ENCODE measurements at regions not wholly inside any gene's neighbourhood (a gene's known extent, or its start where the extent isn't known, plus 50 kb on each side); places are given as distances from the start of the nearest gene placed in this dataset.

- Mint-ChIP-seq H3K27ac (no peak overlapping the region), H3K27me3 (ENCODE audit: low read depth in 3 of 3) (peaks cover 1 to 6% (median 3%) of the 10 kb centered on the region in 3 donors)
- WGBS (ENCODE audit: insufficient coverage), result no CpG with 5 or more reads among the region's 1 CpG
These were observed 444.9 kb upstream of the CLINT1 start for GRCh38 chr5:158303883-158304282.

GRCh38 chr5:158303275-158303674 lies 444.3 kb upstream of the CLINT1 start:
- Histone ChIP-seq H3K9me3 (replicated peaks in 1 of 2; ENCODE audit: control insufficient read depth in 1 of 2, insufficient read depth in 1 of 2, low read length in 2 of 2) (no peaks in the 10 kb centered on the region), H3K79me2 (ENCODE audit: insufficient read depth, low read length) (no peaks in the 10 kb centered on the region), H3K9ac (ENCODE audit: insufficient read depth, low read length, poor library complexity, severe bottlenecking) (no peak overlapping the region), H3K27ac (ENCODE audit: low read depth in 1 of 2, low read length in 2 of 2) (no peak overlapping the region), H3K27me3 (ENCODE audit: control insufficient read depth in 2 of 2, insufficient read depth in 2 of 2, low read length in 2 of 2) (no peaks in the 10 kb centered on the region), H4K20me1 (ENCODE audit: insufficient read depth, low read length) (no peaks in the 10 kb centered on the region), H3K36me3 (replicated peaks in 1 of 2; ENCODE audit: control insufficient read depth in 1 of 2, insufficient read depth in 2 of 2, low read length in 2 of 2) (no peaks in the 10 kb centered on the region), H2AFZ (ENCODE audit: insufficient read depth, low read depth, low read length, poor library complexity, severe bottlenecking) (no peak overlapping the region), H3K4me1 (ENCODE audit: control insufficient read depth in 1 of 2, insufficient read depth in 2 of 2, low read length in 2 of 2) (no peaks in the 10 kb centered on the region), H3K4me2 (replicated peaks; ENCODE audit: extremely low read depth, low read length, poor library complexity, severe bottlenecking) (no peak overlapping the region), H3K4me3 (replicated peaks in 1 of 3; ENCODE audit: low read depth in 2 of 3, low read length in 3 of 3) (no peak overlapping the region)
- TF ChIP-seq CTCF (IDR thresholded peaks at IDR 0.05), result no peak
- Mint-ChIP-seq H3K4me3 (no peak overlapping the region), H3K9me3 (peaks cover 0 to 6% (median 0%) of the 10 kb centered on the region in 7 donors), H3K36me3 (no peaks in the 10 kb centered on the region), H3K4me1 (no peaks in the 10 kb centered on the region), H3K27me3 (ENCODE audit: low read depth in 3 of 3) (peaks cover 1 to 6% (median 3%) of the 10 kb centered on the region in 3 donors), H3K27ac (no peak overlapping the region)
- intact Hi-C loops (cut with micrococcal nuclease), result no loop called here
- WGBS (ENCODE audit: insufficient coverage), result no CpG with 5 or more reads among the region's 3 CpGs
- no peak for DNase-seq

More at GRCh38 chr5:158303883-158304282, 444.9 kb upstream of the CLINT1 start:
- no peaks in the 10 kb centered on the region for H3K27me3 ChIP-seq (ENCODE audit: control insufficient read depth in 2 of 2, insufficient read depth in 2 of 2, low read length in 2 of 2)
- H2AFZ ChIP-seq (ENCODE audit: insufficient read depth, low read depth, low read length, poor library complexity, severe bottlenecking), result no peak overlapping the region
- H3K36me3 Mint-ChIP-seq, result no peaks in the 10 kb centered on the region
- no peak overlapping the region for H3K9ac ChIP-seq (ENCODE audit: insufficient read depth, low read length, poor library complexity, severe bottlenecking)
- no peak for TF ChIP-seq CTCF (IDR thresholded peaks at IDR 0.05)
- H3K79me2 ChIP-seq (ENCODE audit: insufficient read depth, low read length), result no peaks in the 10 kb centered on the region
- H3K36me3 ChIP-seq (replicated peaks in 1 of 2; ENCODE audit: control insufficient read depth in 1 of 2, insufficient read depth in 2 of 2, low read length in 2 of 2), result no peaks in the 10 kb centered on the region
- H4K20me1 ChIP-seq (ENCODE audit: insufficient read depth, low read length), result no peaks in the 10 kb centered on the region
- no peaks in the 10 kb centered on the region for H3K4me1 ChIP-seq (ENCODE audit: control insufficient read depth in 1 of 2, insufficient read depth in 2 of 2, low read length in 2 of 2)
- no peaks in the 10 kb centered on the region for H3K9me3 ChIP-seq (replicated peaks in 1 of 2; ENCODE audit: control insufficient read depth in 1 of 2, insufficient read depth in 1 of 2, low read length in 2 of 2)
- peaks cover 0 to 6% (median 0%) of the 10 kb centered on the region in 7 donors for H3K9me3 Mint-ChIP-seq
- intact Hi-C loops (cut with micrococcal nuclease), result no loop called here
- H3K4me2 ChIP-seq (replicated peaks; ENCODE audit: extremely low read depth, low read length, poor library complexity, severe bottlenecking), result no peak overlapping the region
- H3K4me3 ChIP-seq (replicated peaks in 1 of 3; ENCODE audit: low read depth in 2 of 3, low read length in 3 of 3), result no peak overlapping the region
- no peak overlapping the region for H3K4me3 Mint-ChIP-seq
- no peaks in the 10 kb centered on the region for H3K4me1 Mint-ChIP-seq
- no peak overlapping the region for H3K27ac ChIP-seq (ENCODE audit: low read depth in 1 of 2, low read length in 2 of 2)
- DNase-seq, result no peak
